CD4-positive, alpha-beta T cell (primary cell): ENCODE measurements at regions not wholly inside any gene's neighbourhood (a gene's known extent, or its start where the extent isn't known, plus 50 kb on each side); places are given as distances from the start of the nearest gene placed in this dataset.
"Not testable (repeated sequence)": the region's sequence is repeated elsewhere in the genome, so short reads cannot be mapped to it uniquely, and the experiment has no call there.

Source experiments
- ATAC-seq: fragments of 200-7000 bp; cut with Tn5 transposase; one replicate; pipeline ENCODE4 v1.10.0; 2022; ENCODE audit warnings: mild to moderate bottlenecking; ENCODE audit not compliant: poor library complexity
- CTCF ChIA-PET: fragments of 350-600 bp; sonication (Branson Sonifier 250); formaldehyde crosslinking; loops from one replicate; lab custom pipeline; 2021; ENCODE audit warnings: antibody characterized with exemption, inconsistent platforms; lab: Charles Lee
- POLR2A ChIA-PET: fragments of 350-600 bp; sonication (Branson Sonifier 250); formaldehyde crosslinking; loops from one replicate; lab custom pipeline; 2021; ENCODE audit warnings: antibody characterized with exemption, inconsistent platforms; lab: Charles Lee
- DNase-seq, 14 experiments: peaks; one replicate each; pipeline ENCODE4 v3.0.0-alpha.2; 2013 to 2020; ENCODE audit warnings: mixed read lengths in 2 of 14
- H3K27ac ChIP-seq, 2 donors: one replicate each; pipeline versions ENCODE4 v1.5.1 to v1.7.0; 2013; ENCODE audit warnings: low read length in 2 of 2, low read depth in 1 of 2, mild to moderate bottlenecking in 1 of 2
- H3K27me3 ChIP-seq, 2 experiments: 1 replicate in 1 of 2; 2 replicates in 1 of 2; pipeline versions ENCODE4 v1.6.1 to v1.7.0; 2013; ENCODE audit warnings: low read length in 2 of 2, control low read depth in 1 of 2, mild to moderate bottlenecking in 1 of 2, moderate library complexity in 1 of 2; ENCODE audit not compliant: insufficient read depth in 2 of 2, control insufficient read depth in 1 of 2
- H3K36me3 ChIP-seq: one replicate; pipeline ENCODE4 v1.6.1; 2013; ENCODE audit warnings: low read length, control low read depth; ENCODE audit not compliant: insufficient read depth
- H3K4me1 ChIP-seq: one replicate; pipeline ENCODE4 v1.6.1; 2013; ENCODE audit warnings: low read length, control low read depth; ENCODE audit not compliant: insufficient read depth
- H3K4me3 ChIP-seq: one replicate; pipeline ENCODE4 v1.5.1; 2013; ENCODE audit warnings: mild to moderate bottlenecking, low read length, moderate library complexity
- H3K9me3 ChIP-seq, 2 experiments: 1 replicate in 1 of 2; 2 replicates in 1 of 2; pipeline versions ENCODE4 v1.6.1 to v1.7.0; 2013; ENCODE audit warnings: low read length in 2 of 2, mild to moderate bottlenecking in 2 of 2, control low read depth in 1 of 2, moderate library complexity in 1 of 2; ENCODE audit not compliant: control insufficient read depth in 1 of 2, insufficient read depth in 1 of 2
- H3K27ac Mint-ChIP-seq: one replicate; pipeline ENCODE4 v1.8.0; 2020; ENCODE audit warnings: mixed read lengths
- H3K27me3 Mint-ChIP-seq: one replicate; pipeline ENCODE4 v1.8.0; 2021; ENCODE audit warnings: mixed read lengths
- H3K36me3 Mint-ChIP-seq: one replicate; pipeline ENCODE4 v1.8.0; 2021; ENCODE audit warnings: low read depth, mixed read lengths
- H3K4me1 Mint-ChIP-seq: one replicate; pipeline ENCODE4 v1.8.0; 2021; ENCODE audit warnings: low read depth, mixed read lengths
- H3K4me3 Mint-ChIP-seq: one replicate; pipeline ENCODE4 v1.8.0; 2020; ENCODE audit warnings: mild to moderate bottlenecking, mixed read lengths
- H3K9me3 Mint-ChIP-seq: one replicate; pipeline ENCODE4 v1.8.0; 2020; ENCODE audit warnings: mixed read lengths
- intact Hi-C, 2 experiments: fragments of 100-400 bp; cut with DNase I in 1 of 2; cut with micrococcal nuclease in 1 of 2; formaldehyde crosslinking; loops; one replicate each; pipeline versions ENCODE4 v1.15.1 to v1.9.0; 2023 to 2025; cut with DNase I, micrococcal nuclease
- TF ChIP-seq, protein P1 (sequence below): fragments of 200-600 bp; IDR thresholded peaks from one replicate; pipeline ENCODE4 v1.8.0; 2022; ENCODE audit warnings: antibody characterized with exemption, mild to moderate bottlenecking

DNA sequence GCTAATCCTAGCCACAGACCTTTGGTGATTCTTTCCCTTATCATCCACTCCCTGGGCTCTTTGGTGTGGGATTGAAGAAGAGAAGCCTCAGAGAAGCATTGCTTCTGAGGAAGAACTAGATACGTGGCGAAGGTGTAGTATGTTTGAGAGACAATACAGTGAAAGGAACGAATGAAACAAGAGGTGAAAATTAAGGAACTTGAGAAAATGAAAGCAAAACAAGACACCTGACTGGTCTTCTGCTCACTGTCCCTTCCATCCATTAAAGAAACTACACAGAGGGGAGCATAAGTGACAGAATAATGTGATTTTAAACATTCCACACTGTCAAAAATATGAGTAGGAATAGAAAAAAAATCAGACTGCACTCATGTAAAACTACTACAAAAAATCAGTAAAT lies 219.6 kb upstream of the NPSR1 start:
- Histone ChIP-seq H3K36me3 (no peaks in the 10 kb centered on the region), H3K4me3 (no peak overlapping the region), H3K27me3 (no peaks in the 10 kb centered on the region), H3K27ac (no peak overlapping the region), H3K9me3 (peaks cover 0 to 8% of the 10 kb centered on the region in 2 experiments), H3K4me1 (no peaks in the 10 kb centered on the region)
- ATAC-seq (no peak), DNase-seq (no peak)
- H3K4me1 Mint-ChIP-seq, result no peaks in the 10 kb centered on the region
- peaks cover 15% of the 10 kb centered on the region for H3K9me3 Mint-ChIP-seq
- intact Hi-C loops, result no loop called here
- H3K27ac Mint-ChIP-seq, result no peak overlapping the region
- ChIA-PET POLR2A (no interaction called here), CTCF (no interaction called here)
- TF ChIP-seq, protein P1, sequence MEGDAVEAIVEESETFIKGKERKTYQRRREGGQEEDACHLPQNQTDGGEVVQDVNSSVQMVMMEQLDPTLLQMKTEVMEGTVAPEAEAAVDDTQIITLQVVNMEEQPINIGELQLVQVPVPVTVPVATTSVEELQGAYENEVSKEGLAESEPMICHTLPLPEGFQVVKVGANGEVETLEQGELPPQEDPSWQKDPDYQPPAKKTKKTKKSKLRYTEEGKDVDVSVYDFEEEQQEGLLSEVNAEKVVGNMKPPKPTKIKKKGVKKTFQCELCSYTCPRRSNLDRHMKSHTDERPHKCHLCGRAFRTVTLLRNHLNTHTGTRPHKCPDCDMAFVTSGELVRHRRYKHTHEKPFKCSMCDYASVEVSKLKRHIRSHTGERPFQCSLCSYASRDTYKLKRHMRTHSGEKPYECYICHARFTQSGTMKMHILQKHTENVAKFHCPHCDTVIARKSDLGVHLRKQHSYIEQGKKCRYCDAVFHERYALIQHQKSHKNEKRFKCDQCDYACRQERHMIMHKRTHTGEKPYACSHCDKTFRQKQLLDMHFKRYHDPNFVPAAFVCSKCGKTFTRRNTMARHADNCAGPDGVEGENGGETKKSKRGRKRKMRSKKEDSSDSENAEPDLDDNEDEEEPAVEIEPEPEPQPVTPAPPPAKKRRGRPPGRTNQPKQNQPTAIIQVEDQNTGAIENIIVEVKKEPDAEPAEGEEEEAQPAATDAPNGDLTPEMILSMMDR, result no peak
- H3K27me3 Mint-ChIP-seq, result no peaks in the 10 kb centered on the region
- H3K4me3 Mint-ChIP-seq, result no peak overlapping the region
- H3K36me3 Mint-ChIP-seq, result no peaks in the 10 kb centered on the region

DNA sequence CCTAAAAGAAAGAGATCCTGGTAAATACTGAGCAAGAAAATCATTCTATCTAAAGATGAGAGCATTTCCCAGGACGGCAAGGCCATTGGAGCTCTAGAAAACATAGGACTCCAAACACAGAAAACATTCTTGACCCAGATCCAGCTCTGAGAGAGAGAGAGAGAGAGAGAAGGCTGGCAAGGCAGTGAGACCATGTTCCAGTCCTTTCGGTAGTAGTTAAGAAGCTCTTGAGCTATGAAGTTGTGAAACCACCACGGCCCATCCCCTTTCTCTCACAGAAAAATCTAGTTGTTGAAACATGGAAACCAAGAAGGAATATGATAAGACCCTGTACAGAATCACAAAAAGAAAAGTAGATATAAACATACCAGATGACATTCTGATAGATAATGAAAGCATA lies 212.4 kb upstream of the NPSR1 start:
- no peak for ATAC-seq
- no peaks in the 10 kb centered on the region for H3K36me3 ChIP-seq
- H3K9me3 ChIP-seq, result peaks cover 0 to 6% of the 10 kb centered on the region in 2 experiments
- no peak overlapping the region for H3K4me3 ChIP-seq
- H3K27ac ChIP-seq, result no peak overlapping the region
- no peak overlapping the region for H3K27ac Mint-ChIP-seq
- no peaks in the 10 kb centered on the region for H3K4me1 Mint-ChIP-seq
- intact Hi-C loops, result no loop called here
- TF ChIP-seq, protein P1, result no peak
- H3K36me3 Mint-ChIP-seq, result no peaks in the 10 kb centered on the region
- ChIA-PET CTCF (no interaction called here), POLR2A (no interaction called here)
- no peaks in the 10 kb centered on the region for H3K27me3 Mint-ChIP-seq
- peaks cover 11% of the 10 kb centered on the region for H3K9me3 Mint-ChIP-seq
- H3K27me3 ChIP-seq, result no peaks in the 10 kb centered on the region
- DNase-seq, result no peak
- H3K4me3 Mint-ChIP-seq, result no peak overlapping the region
- no peaks in the 10 kb centered on the region for H3K4me1 ChIP-seq

DNA sequence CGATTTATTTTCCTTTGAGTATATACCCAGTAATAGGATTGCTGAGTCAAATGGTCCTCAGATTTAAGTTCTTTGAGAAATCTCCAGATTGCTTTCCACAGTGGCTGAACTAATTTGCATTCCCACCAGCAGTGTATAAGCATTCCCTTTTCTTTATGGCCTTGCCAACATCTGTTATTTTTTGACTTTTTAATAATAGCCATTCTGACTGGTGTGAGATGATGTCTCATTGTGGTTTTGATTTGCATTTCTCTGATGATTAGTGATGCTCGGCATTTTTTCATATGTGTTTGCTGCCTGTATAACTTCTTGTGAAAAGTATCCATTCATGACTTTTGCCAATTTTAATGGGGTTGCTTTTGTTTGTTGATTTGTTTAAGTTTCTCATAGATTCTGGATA lies 209.5 kb upstream of the NPSR1 start:
- H3K27me3 ChIP-seq, H3K27me3 Mint-ChIP-seq, intact Hi-C loops, H3K36me3 ChIP-seq, H3K4me3 ChIP-seq, H3K27ac ChIP-seq, POLR2A ChIA-PET, H3K4me3 Mint-ChIP-seq, H3K36me3 Mint-ChIP-seq, CTCF ChIA-PET, ATAC-seq, H3K9me3 ChIP-seq, H3K4me1 ChIP-seq, DNase-seq, H3K4me1 Mint-ChIP-seq, H3K27ac Mint-ChIP-seq: not testable (repeated sequence)
- peaks cover 13% of the 10 kb centered on the region for H3K9me3 Mint-ChIP-seq

DNA sequence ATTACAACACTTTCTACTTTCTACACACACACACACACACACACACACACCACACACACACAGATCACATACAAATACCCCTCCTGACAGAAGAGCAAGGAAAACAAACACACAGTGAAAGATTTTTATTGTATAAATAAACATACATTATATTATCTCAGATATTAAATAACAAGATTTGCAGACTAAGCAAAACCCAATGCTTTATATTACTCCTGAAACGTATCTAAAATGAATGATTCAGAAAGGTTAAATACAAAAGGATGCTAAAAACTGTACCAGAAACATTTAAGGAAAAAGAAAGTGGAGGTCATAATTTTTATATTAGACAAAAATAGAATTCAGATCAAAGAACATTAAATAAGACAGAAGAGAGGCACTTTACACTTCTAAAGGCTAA lies 208.3 kb upstream of the NPSR1 start:
- DNase-seq, result no peak
- no peaks in the 10 kb centered on the region for H3K36me3 Mint-ChIP-seq
- ATAC-seq, result no peak
- H3K9me3 Mint-ChIP-seq, result peaks cover 13% of the 10 kb centered on the region
- H3K27me3 ChIP-seq, result no peaks in the 10 kb centered on the region
- peaks cover 0 to 4% of the 10 kb centered on the region in 2 experiments for H3K9me3 ChIP-seq
- no peaks in the 10 kb centered on the region for H3K4me1 ChIP-seq
- no peak overlapping the region for H3K27ac Mint-ChIP-seq
- H3K36me3 ChIP-seq, result no peaks in the 10 kb centered on the region
- no peak overlapping the region for H3K4me3 ChIP-seq
- intact Hi-C loops, result no loop called here
- H3K27ac ChIP-seq, result no peak overlapping the region
- H3K4me3 Mint-ChIP-seq, result no peak overlapping the region
- ChIA-PET CTCF (no interaction called here), POLR2A (no interaction called here)
- H3K27me3 Mint-ChIP-seq, result no peaks in the 10 kb centered on the region
- H3K4me1 Mint-ChIP-seq, result no peaks in the 10 kb centered on the region
- TF ChIP-seq, protein P1, result no peak
